ENCODE measurements at regions not wholly inside any gene's neighbourhood (a gene's known extent, or its start where the extent isn't known, plus 50 kb on each side); places are given as distances from the start of the nearest gene placed in this dataset.

DNA sequence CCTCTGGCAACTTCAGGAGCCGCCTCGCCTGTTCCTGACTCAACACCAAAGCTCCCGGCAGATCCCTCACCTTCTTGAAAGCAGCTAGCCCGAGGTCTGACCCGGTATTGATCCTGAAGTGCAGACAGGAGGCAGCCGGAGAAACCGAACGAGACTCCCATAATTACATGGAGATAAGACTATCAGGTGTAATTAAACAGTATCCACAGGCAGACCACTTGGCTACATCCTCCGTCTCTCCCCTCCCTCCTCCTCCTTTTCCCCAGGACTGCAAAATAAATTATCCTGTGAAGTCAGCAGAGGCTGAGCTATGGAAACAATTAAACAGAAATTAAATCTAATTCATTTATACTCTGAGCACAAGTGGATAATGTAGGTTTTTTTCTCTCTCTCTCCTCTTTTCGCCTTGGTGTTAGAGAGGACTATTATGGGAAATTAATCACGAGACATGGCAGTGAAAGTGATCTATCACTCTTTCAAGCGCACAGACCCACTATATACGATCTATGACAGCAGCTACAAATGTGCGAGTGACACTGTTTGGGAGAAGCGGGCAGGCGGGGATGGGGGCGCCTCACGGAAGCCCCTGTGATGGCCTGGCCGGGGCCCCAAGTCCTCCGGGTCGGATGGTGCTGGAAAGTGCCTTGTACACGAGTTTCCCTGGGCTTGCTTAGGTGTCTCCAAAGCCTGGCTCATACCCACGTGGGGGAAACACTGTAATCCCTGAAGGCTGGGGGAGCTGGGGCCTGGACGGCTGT, 92.8 kb downstream of the RBFOX3 start:
- H3K36me3 ChIP-seq: no peaks in the 10 kb centered on the region
- TF ChIP-seq POLR2A (IDR thresholded peaks at IDR 0.05): no peak
- TF ChIP-seq, protein P1, sequence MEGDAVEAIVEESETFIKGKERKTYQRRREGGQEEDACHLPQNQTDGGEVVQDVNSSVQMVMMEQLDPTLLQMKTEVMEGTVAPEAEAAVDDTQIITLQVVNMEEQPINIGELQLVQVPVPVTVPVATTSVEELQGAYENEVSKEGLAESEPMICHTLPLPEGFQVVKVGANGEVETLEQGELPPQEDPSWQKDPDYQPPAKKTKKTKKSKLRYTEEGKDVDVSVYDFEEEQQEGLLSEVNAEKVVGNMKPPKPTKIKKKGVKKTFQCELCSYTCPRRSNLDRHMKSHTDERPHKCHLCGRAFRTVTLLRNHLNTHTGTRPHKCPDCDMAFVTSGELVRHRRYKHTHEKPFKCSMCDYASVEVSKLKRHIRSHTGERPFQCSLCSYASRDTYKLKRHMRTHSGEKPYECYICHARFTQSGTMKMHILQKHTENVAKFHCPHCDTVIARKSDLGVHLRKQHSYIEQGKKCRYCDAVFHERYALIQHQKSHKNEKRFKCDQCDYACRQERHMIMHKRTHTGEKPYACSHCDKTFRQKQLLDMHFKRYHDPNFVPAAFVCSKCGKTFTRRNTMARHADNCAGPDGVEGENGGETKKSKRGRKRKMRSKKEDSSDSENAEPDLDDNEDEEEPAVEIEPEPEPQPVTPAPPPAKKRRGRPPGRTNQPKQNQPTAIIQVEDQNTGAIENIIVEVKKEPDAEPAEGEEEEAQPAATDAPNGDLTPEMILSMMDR (IDR thresholded peaks at IDR 0.05): no peak
- H3K27ac ChIP-seq: no peak overlapping the region
- no peak overlapping the region for H3K4me3 ChIP-seq
- intact Hi-C loops (cut with DNase I): no loop called here
- WGBS, 4 donors: 54 to 57% (median 55%) methylated on average over 24 of the region's 24 CpGs
- H3K27me3 ChIP-seq: peaks cover 0 to 66% (median 12%) of the 10 kb centered on the region in 9 donors
- ATAC-seq: no peak
- no peak for DNase-seq
- no peaks in the 10 kb centered on the region for H3K9me3 ChIP-seq
- H3K4me1 ChIP-seq: no peaks in the 10 kb centered on the region

DNA sequence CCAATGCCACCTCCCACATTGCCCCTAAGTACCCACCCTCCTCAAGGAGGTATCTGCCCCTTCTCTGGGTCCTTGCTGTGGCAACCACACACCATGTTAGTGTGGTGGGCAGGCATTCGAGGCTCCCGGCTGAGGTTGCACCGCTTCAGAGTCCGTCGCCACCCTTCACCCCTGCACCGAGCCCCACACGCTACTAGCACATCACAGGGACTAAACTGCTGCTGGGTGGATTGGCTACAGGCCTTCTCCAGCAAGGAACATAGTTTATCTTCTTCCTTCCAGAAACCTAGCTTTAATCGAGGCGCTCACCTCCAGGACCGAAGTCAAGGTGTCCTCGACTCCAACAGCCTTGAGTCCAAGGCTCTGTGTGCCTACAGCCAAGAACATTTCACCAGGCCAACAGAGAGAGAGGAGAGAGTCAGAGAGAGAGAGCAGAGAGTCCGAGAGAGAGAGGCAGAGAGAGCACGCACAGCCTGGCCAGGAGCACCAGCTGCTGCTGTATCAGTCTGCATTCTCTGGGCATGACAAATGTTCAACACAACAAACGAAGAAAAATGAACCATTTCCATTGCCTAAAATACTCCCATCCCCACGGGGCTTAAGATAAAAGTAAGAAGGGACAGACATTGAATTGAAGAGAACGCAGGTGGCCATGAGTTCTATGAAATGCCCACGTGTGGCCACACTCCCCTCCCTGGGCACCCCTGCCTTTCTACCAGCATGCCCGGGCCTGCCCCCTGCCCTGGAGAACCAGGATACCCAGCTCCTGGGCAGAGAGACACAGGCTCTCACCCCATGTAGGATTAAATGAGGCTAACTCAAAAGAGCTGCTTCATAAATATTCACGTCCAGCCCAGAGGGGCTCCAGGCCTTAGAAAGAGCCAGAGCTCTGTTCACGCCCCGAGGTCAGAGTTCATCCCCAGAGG, 94.9 kb downstream of the RBFOX3 start:
- H3K9me3 ChIP-seq: peaks cover 0 to 4% (median 0%) of the 10 kb centered on the region in 12 donors
- H3K4me3 ChIP-seq: no peak overlapping the region
- H3K27ac ChIP-seq: no peak overlapping the region
- no peaks in the 10 kb centered on the region for H3K4me1 ChIP-seq
- intact Hi-C loops (cut with DNase I): no loop called here
- TF ChIP-seq, protein P1 (IDR thresholded peaks at IDR 0.05): no peak
- no peak for TF ChIP-seq POLR2A (IDR thresholded peaks at IDR 0.05)
- no peak for DNase-seq
- H3K36me3 ChIP-seq: no peaks in the 10 kb centered on the region
- WGBS, 4 donors: 66 to 73% (median 71%) methylated on average over 21 of the region's 21 CpGs
- H3K27me3 ChIP-seq: peaks cover 0 to 52% (median 12%) of the 10 kb centered on the region in 9 donors
- no peak for ATAC-seq

DNA sequence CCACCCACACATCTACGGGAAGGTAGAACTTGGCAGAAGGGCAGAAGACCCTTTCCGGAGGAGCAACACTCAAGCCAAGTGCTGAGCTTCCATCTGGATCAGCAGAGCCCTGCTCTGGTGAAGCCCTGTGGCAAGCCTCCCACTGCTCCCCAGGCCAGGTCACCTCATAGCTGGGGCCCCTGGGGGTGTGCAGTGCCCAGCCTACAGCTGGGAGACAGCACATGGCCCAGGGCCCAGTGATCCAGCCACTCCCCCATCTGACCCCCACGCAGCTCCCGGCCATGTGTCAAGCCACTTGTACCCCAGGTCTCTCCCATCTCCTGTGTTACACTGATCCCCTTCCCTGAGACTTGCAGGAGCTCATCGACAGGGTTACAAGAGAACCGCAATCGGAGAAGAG, 95.7 kb downstream of the RBFOX3 start:
- intact Hi-C loops (cut with DNase I): no loop called here
- DNase-seq: no peak
- WGBS, 4 donors: 81 to 93% (median 86%) methylated on average over 6 to 7 of the region's 7 CpGs
- H3K4me1 ChIP-seq: no peaks in the 10 kb centered on the region
- H3K36me3 ChIP-seq: no peaks in the 10 kb centered on the region
- H3K4me3 ChIP-seq: no peak overlapping the region
- H3K27me3 ChIP-seq: peaks cover 0 to 45% (median 12%) of the 10 kb centered on the region in 9 donors
- peak in 1 of 4 donors; percentile 21 for ATAC-seq
- peaks cover 0 to 4% (median 0%) of the 10 kb centered on the region in 12 donors for H3K9me3 ChIP-seq
- no peak overlapping the region for H3K27ac ChIP-seq
- no peak for TF ChIP-seq POLR2A (IDR thresholded peaks at IDR 0.05)
- TF ChIP-seq, protein P1 (IDR thresholded peaks at IDR 0.05): no peak
